ENCODE measurements at regions not wholly inside any gene's neighbourhood (a gene's known extent, or its start where the extent isn't known, plus 50 kb on each side); places are given as distances from the start of the nearest gene placed in this dataset.

GRCh38 chr6:86724695-86725094, 212.6 kb upstream of the HTR1E start:
- CTCF ChIA-PET = no interaction called here
- DNase-seq (no peak), ATAC-seq (no peak)
- Histone ChIP-seq H3K79me2 (ENCODE audit: low read length) (no peaks in the 10 kb centered on the region), H3K9ac (ENCODE audit: low read length) (no peak overlapping the region), H3K27ac (ENCODE audit: low read length) (no peak overlapping the region), H3K9me2 (replicated peaks; ENCODE audit: low read length) (no peaks in the 10 kb centered on the region), H3K4me2 (ENCODE audit: low read length) (no peak overlapping the region), H3K9me3 (ENCODE audit: low read length) (no peaks in the 10 kb centered on the region), H2AFZ (ENCODE audit: low read length) (no peak overlapping the region), H3K36me3 (ENCODE audit: low read depth, low read length) (no peaks in the 10 kb centered on the region), H3F3A (ENCODE audit: low read length, unreplicated experiment) (no peaks in the 10 kb centered on the region), H3K27me3 (ENCODE audit: low read length) (no peaks in the 10 kb centered on the region), H4K20me1 (ENCODE audit: low read length) (no peaks in the 10 kb centered on the region), H3K4me3 (ENCODE audit: low read length) (no peak overlapping the region), H3K4me1 (ENCODE audit: insufficient read depth, low read length) (no peaks in the 10 kb centered on the region; the same call in 1 of the 2 replicates)
- intact Hi-C loops (cut with micrococcal nuclease) = no loop called here
- TF ChIP-seq EZH2 (IDR thresholded peaks at IDR 0.05; ENCODE audit: low read length, unreplicated experiment) (no peak), EZH2phosphoT487 (IDR thresholded peaks at IDR 0.05; ENCODE audit: borderline replicate concordance, low read length) (no peak)
- no TSS peak for BruUV-seq (replicated peaks)
- POLR2A ChIA-PET (ENCODE audit: unreplicated experiment) = no interaction called here

- Histone ChIP-seq H4K20me1 (ENCODE audit: low read length) (no peaks in the 10 kb centered on the region), H3F3A (ENCODE audit: low read length, unreplicated experiment) (no peaks in the 10 kb centered on the region), H2AFZ (ENCODE audit: low read length) (no peak overlapping the region), H3K79me2 (ENCODE audit: low read length) (no peaks in the 10 kb centered on the region), H3K36me3 (ENCODE audit: low read depth, low read length) (no peaks in the 10 kb centered on the region), H3K27ac (ENCODE audit: low read length) (no peak overlapping the region), H3K4me2 (ENCODE audit: low read length) (peak overlapping the region; percentile 44), H3K4me3 (ENCODE audit: low read length) (no peak overlapping the region), H3K4me1 (ENCODE audit: insufficient read depth, low read length) (no peaks in the 10 kb centered on the region; the same call in 1 of the 2 replicates), H3K9ac (ENCODE audit: low read length) (no peak overlapping the region), H3K9me2 (replicated peaks; ENCODE audit: low read length) (no peaks in the 10 kb centered on the region), H3K9me3 (ENCODE audit: low read length) (no peaks in the 10 kb centered on the region), H3K27me3 (ENCODE audit: low read length) (no peaks in the 10 kb centered on the region)
- ChIA-PET CTCF (no interaction called here), POLR2A (ENCODE audit: unreplicated experiment) (no interaction called here)
- peak; percentile 36 for DNase-seq
- intact Hi-C loops (cut with micrococcal nuclease) = no loop called here
- no TSS peak for BruUV-seq (replicated peaks)
- TF ChIP-seq EZH2 (IDR thresholded peaks at IDR 0.05; ENCODE audit: low read length, unreplicated experiment) = no peak
- no peak for TF ChIP-seq CTCF (conservative IDR thresholded peaks at IDR 0.05; ENCODE audit: low read depth, low read length)
- no peak for TF ChIP-seq EZH2phosphoT487 (IDR thresholded peaks at IDR 0.05; ENCODE audit: borderline replicate concordance, low read length)
- ATAC-seq = no peak
Measured at GRCh38 chr6:86723729-86724128, 213.6 kb upstream of the HTR1E start.

- H2AFZ ChIP-seq (ENCODE audit: low read length) = no peak overlapping the region
- no peak overlapping the region for H3K4me3 ChIP-seq (ENCODE audit: low read length)
- no peaks in the 10 kb centered on the region for H4K20me1 ChIP-seq (ENCODE audit: low read length)
- CTCF ChIA-PET = no interaction called here
- H3K79me2 ChIP-seq (ENCODE audit: low read length) = no peaks in the 10 kb centered on the region
- no peak for TF ChIP-seq EZH2phosphoT487 (IDR thresholded peaks at IDR 0.05; ENCODE audit: borderline replicate concordance, low read length)
- TF ChIP-seq EZH2 (IDR thresholded peaks at IDR 0.05; ENCODE audit: low read length, unreplicated experiment) = no peak
- no peak for TF ChIP-seq CTCF (conservative IDR thresholded peaks at IDR 0.05; ENCODE audit: low read depth, low read length)
- DNase-seq = peak; percentile 14
- no TSS peak for BruUV-seq (replicated peaks)
- POLR2A ChIA-PET (ENCODE audit: unreplicated experiment) = no interaction called here
- no peaks in the 10 kb centered on the region for H3K9me3 ChIP-seq (ENCODE audit: low read length)
- no peak overlapping the region for H3K27ac ChIP-seq (ENCODE audit: low read length)
- peak overlapping the region; percentile 44 for H3K4me2 ChIP-seq (ENCODE audit: low read length)
- H3K4me1 ChIP-seq (ENCODE audit: insufficient read depth, low read length) = no peaks in the 10 kb centered on the region; the same call in 1 of the 2 replicates
- no peaks in the 10 kb centered on the region for H3K27me3 ChIP-seq (ENCODE audit: low read length)
- no peaks in the 10 kb centered on the region for H3K36me3 ChIP-seq (ENCODE audit: low read depth, low read length)
- H3K9ac ChIP-seq (ENCODE audit: low read length) = no peak overlapping the region
- intact Hi-C loops (cut with micrococcal nuclease) = no loop called here
- no peaks in the 10 kb centered on the region for H3K9me2 ChIP-seq (replicated peaks; ENCODE audit: low read length)
- ATAC-seq = no peak
- no peaks in the 10 kb centered on the region for H3F3A ChIP-seq (ENCODE audit: low read length, unreplicated experiment)
Measured at GRCh38 chr6:86723151-86723550, 214.2 kb upstream of the HTR1E start.

All from PC-3 (cell line).